ENCODE measurements at regions not wholly inside any gene's neighbourhood (a gene's known extent, or its start where the extent isn't known, plus 50 kb on each side); places are given as distances from the start of the nearest gene placed in this dataset.

- TF ChIP-seq CTCF (IDR thresholded peaks at IDR 0.05) (no peak), POLR2A (IDR thresholded peaks at IDR 0.05) (no peak)
These were observed 127.5 kb upstream of the IRX4 start for GRCh38 chr5:2009986-2010914.

Data from body of pancreas (tissue), 4 donors.